GM23248 (cell line): ENCODE measurements at regions not wholly inside any gene's neighbourhood (a gene's known extent, or its start where the extent isn't known, plus 50 kb on each side); places are given as distances from the start of the nearest gene placed in this dataset.

Source experiments
- EZH2 ChIP-seq: fragments of 200-600 bp; sonication (generic); IDR thresholded peaks from 2 replicates; pipeline ENCODE4 v1.6.1; 2018; ENCODE audit warnings: antibody characterized with exemption, mild to moderate bottlenecking; ENCODE audit not compliant: insufficient read depth, poor library complexity, severe bottlenecking
- EZH2phosphoT487 ChIP-seq: fragments of 200-600 bp; sonication (generic); IDR thresholded peaks from 2 replicates; pipeline ENCODE4 v1.6.1; 2018; ENCODE audit warnings: antibody characterized with exemption, moderate library complexity, mild to moderate bottlenecking, low read depth; ENCODE audit not compliant: insufficient read depth

DNA sequence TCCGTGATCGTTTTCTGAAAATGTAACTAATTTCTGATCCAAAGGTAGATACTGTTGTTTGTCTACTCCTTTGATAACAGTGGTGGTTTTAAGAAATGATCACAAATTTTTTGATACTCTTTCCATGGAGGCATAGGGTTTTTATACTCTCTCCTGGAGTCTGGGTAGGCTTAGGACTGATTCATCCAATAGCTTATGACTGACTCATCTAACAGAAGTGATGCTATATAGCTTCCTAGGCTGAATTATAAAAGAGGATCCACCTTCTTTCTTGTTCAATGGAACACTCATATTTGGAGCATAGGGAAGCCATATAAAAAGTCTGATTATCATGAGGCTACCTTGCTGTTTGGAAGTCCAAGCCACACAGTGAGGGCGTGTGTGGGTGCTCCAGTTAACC is 84.3 kb downstream of the CHST2 start:
- TF ChIP-seq EZH2 (no peak), EZH2phosphoT487 (no peak)
